HUES64 (cell line): ENCODE measurements at regions not wholly inside any gene's neighbourhood (a gene's known extent, or its start where the extent isn't known, plus 50 kb on each side); places are given as distances from the start of the nearest gene placed in this dataset.

Experiments used
- H3K27ac ChIP-seq: 2 replicates; pipeline ENCODE4 v1.7.0; 2013; ENCODE audit warnings: low read depth, low read length, inconsistent platforms
- H3K27me3 ChIP-seq: 2 replicates; pipeline ENCODE4 v1.6.1; 2013; ENCODE audit warnings: mild to moderate bottlenecking, low read length; ENCODE audit not compliant: insufficient read depth
- H3K36me3 ChIP-seq: 2 replicates; pipeline ENCODE4 v1.6.1; 2013; ENCODE audit warnings: mild to moderate bottlenecking, low read length; ENCODE audit not compliant: insufficient read depth
- H3K4me1 ChIP-seq: 2 replicates; pipeline ENCODE4 v1.6.1; 2013; ENCODE audit warnings: mild to moderate bottlenecking, low read length, moderate library complexity; ENCODE audit not compliant: insufficient read depth
- H3K4me3 ChIP-seq: 2 replicates; pipeline ENCODE4 v1.5.1; 2013; ENCODE audit warnings: mild to moderate bottlenecking, low read length, moderate library complexity
- H3K9ac ChIP-seq: 2 replicates; pipeline ENCODE4 v1.6.1; 2013; ENCODE audit warnings: mild to moderate bottlenecking, low read depth, low read length
- H3K9me3 ChIP-seq: 2 replicates; pipeline ENCODE4 v1.6.1; 2013; ENCODE audit warnings: low read depth, low read length; ENCODE audit not compliant: insufficient read depth
- WGBS: fragments of 150-250, 120-280 bp; methylation state at CpG from one replicate; pipeline ENCODE4 v1.1.7; 2013; ENCODE audit warnings: missing lambda C conversion rate; 5-methylcytosine and 5-hydroxymethylcytosine counted together

GRCh38 chr3:148332509-148332908 lies 365.2 kb upstream of the AGTR1 start:
- no peaks in the 10 kb centered on the region for H3K9me3 ChIP-seq
- no peaks in the 10 kb centered on the region for H3K27me3 ChIP-seq
- H3K4me1 ChIP-seq: peaks cover 19% of the 10 kb centered on the region
- WGBS: 94% methylated on average over 2 of the region's 2 CpGs
- H3K36me3 ChIP-seq: no peaks in the 10 kb centered on the region
- H3K27ac ChIP-seq: no peak overlapping the region
- no peak overlapping the region for H3K9ac ChIP-seq
- no peak overlapping the region for H3K4me3 ChIP-seq

GRCh38 chr3:148333091-148333490 lies 364.6 kb upstream of the AGTR1 start:
- Histone ChIP-seq H3K4me1 (peaks cover 19% of the 10 kb centered on the region), H3K27ac (no peak overlapping the region), H3K4me3 (no peak overlapping the region), H3K9me3 (no peaks in the 10 kb centered on the region), H3K36me3 (no peaks in the 10 kb centered on the region), H3K27me3 (no peaks in the 10 kb centered on the region), H3K9ac (no peak overlapping the region)
- 71% methylated on average over 3 of the region's 3 CpGs for WGBS

GRCh38 chr3:148335612-148336011 lies 362.1 kb upstream of the AGTR1 start:
- WGBS: 100% methylated on average over 1 of the region's 2 CpGs
- Histone ChIP-seq H3K9me3 (no peaks in the 10 kb centered on the region), H3K4me3 (no peak overlapping the region), H3K9ac (no peak overlapping the region), H3K27ac (no peak overlapping the region), H3K27me3 (no peaks in the 10 kb centered on the region), H3K4me1 (peaks cover 6% of the 10 kb centered on the region), H3K36me3 (no peaks in the 10 kb centered on the region)

GRCh38 chr3:148343416-148343815 lies 354.3 kb upstream of the AGTR1 start:
- no peaks in the 10 kb centered on the region for H3K27me3 ChIP-seq
- WGBS: no CpG with 5 or more reads among the region's 1 CpG
- peaks cover 10% of the 10 kb centered on the region for H3K9me3 ChIP-seq
- no peaks in the 10 kb centered on the region for H3K36me3 ChIP-seq
- H3K9ac ChIP-seq: no peak overlapping the region
- no peaks in the 10 kb centered on the region for H3K4me1 ChIP-seq
- no peak overlapping the region for H3K27ac ChIP-seq
- no peak overlapping the region for H3K4me3 ChIP-seq

- no peaks in the 10 kb centered on the region for H3K27me3 ChIP-seq
Measured at GRCh38 chr3:148344521-148344920, 353.2 kb upstream of the AGTR1 start.

GRCh38 chr3:148360051-148360450 lies 337.7 kb upstream of the AGTR1 start:
- no peaks in the 10 kb centered on the region for H3K36me3 ChIP-seq
- H3K9me3 ChIP-seq: peaks cover 5% of the 10 kb centered on the region; the same call in 1 of the 2 replicates
- no peak overlapping the region for H3K27ac ChIP-seq
- H3K27me3 ChIP-seq: no peaks in the 10 kb centered on the region
- H3K4me3 ChIP-seq: no peak overlapping the region
- no peaks in the 10 kb centered on the region for H3K4me1 ChIP-seq
- H3K9ac ChIP-seq: no peak overlapping the region

More at GRCh38 chr3:148344521-148344920, 353.2 kb upstream of the AGTR1 start:
- WGBS: 93% methylated on average over 1 of the region's 1 CpG
- no peak overlapping the region for H3K27ac ChIP-seq
- no peak overlapping the region for H3K4me3 ChIP-seq
- H3K9me3 ChIP-seq: peaks cover 10% of the 10 kb centered on the region
- H3K9ac ChIP-seq: no peak overlapping the region
- H3K36me3 ChIP-seq: no peaks in the 10 kb centered on the region
- H3K4me1 ChIP-seq: no peaks in the 10 kb centered on the region

GRCh38 chr3:148366743-148367410 lies 330.8 kb upstream of the AGTR1 start:
- Histone ChIP-seq H3K4me1 (no peaks in the 10 kb centered on the region), H3K9ac (no peak overlapping the region), H3K27ac (no peak overlapping the region), H3K27me3 (no peaks in the 10 kb centered on the region), H3K4me3 (no peak overlapping the region), H3K36me3 (no peaks in the 10 kb centered on the region), H3K9me3 (peaks cover 5% of the 10 kb centered on the region; the same call in 1 of the 2 replicates)
- 91% methylated on average over 7 of the region's 7 CpGs for WGBS

- 100% methylated on average over 1 of the region's 1 CpG for WGBS
- Histone ChIP-seq H3K4me1 (no peaks in the 10 kb centered on the region), H3K27me3 (no peaks in the 10 kb centered on the region), H3K9ac (no peak overlapping the region), H3K27ac (no peak overlapping the region), H3K4me3 (no peak overlapping the region), H3K36me3 (no peaks in the 10 kb centered on the region), H3K9me3 (peaks cover 5% of the 10 kb centered on the region; the same call in 1 of the 2 replicates)
Measured at GRCh38 chr3:148367756-148368155, 329.9 kb upstream of the AGTR1 start.

GRCh38 chr3:148369381-148369780 lies 328.3 kb upstream of the AGTR1 start:
- no peak overlapping the region for H3K27ac ChIP-seq
- no peak overlapping the region for H3K9ac ChIP-seq
- no peak overlapping the region for H3K4me3 ChIP-seq
- H3K4me1 ChIP-seq: no peaks in the 10 kb centered on the region
- no peaks in the 10 kb centered on the region for H3K9me3 ChIP-seq
- WGBS: no CpG with 5 or more reads among the region's 2 CpGs
- H3K27me3 ChIP-seq: no peaks in the 10 kb centered on the region
- no peaks in the 10 kb centered on the region for H3K36me3 ChIP-seq

- Histone ChIP-seq H3K4me3 (no peak overlapping the region), H3K4me1 (no peaks in the 10 kb centered on the region), H3K27ac (no peak overlapping the region), H3K36me3 (no peaks in the 10 kb centered on the region), H3K27me3 (no peaks in the 10 kb centered on the region), H3K9me3 (no peaks in the 10 kb centered on the region), H3K9ac (no peak overlapping the region)
- WGBS: 100% methylated on average over 1 of the region's 2 CpGs
Measured at GRCh38 chr3:148372206-148372875, 325.4 kb upstream of the AGTR1 start.

- no peak overlapping the region for H3K27ac ChIP-seq
- H3K36me3 ChIP-seq: no peaks in the 10 kb centered on the region
- H3K4me3 ChIP-seq: no peak overlapping the region
- no peak overlapping the region for H3K9ac ChIP-seq
- no peaks in the 10 kb centered on the region for H3K27me3 ChIP-seq
- no peaks in the 10 kb centered on the region for H3K9me3 ChIP-seq
- no peaks in the 10 kb centered on the region for H3K4me1 ChIP-seq
Measured at GRCh38 chr3:148373961-148374360, 323.7 kb upstream of the AGTR1 start.
